ENCODE measurements at regions not wholly inside any gene's neighbourhood (a gene's known extent, or its start where the extent isn't known, plus 50 kb on each side); places are given as distances from the start of the nearest gene placed in this dataset.

- DNase-seq, result no peak
These were observed 294.1 kb upstream of the CD180 start for GRCh38 chr5:67490543-67491321.

GRCh38 chr5:67488885-67489284 lies 292.3 kb upstream of the CD180 start:
- no peak for DNase-seq

- DNase-seq, result no peak
These were observed 291.3 kb upstream of the CD180 start for GRCh38 chr5:67487862-67488261.

- DNase-seq, result no peak
These were observed 286.9 kb upstream of the CD180 start for GRCh38 chr5:67483453-67484030.

GRCh38 chr5:67481362-67481761 lies 284.8 kb upstream of the CD180 start:
- no peak for DNase-seq

GRCh38 chr5:67478337-67478736 lies 281.7 kb upstream of the CD180 start:
- DNase-seq, result no peak

GRCh38 chr5:67476995-67477394 lies 280.4 kb upstream of the CD180 start:
- no peak for DNase-seq

GRCh38 chr5:67476531-67476930 lies 279.9 kb upstream of the CD180 start:
- no peak for DNase-seq

GRCh38 chr5:67475489-67475888 lies 278.9 kb upstream of the CD180 start:
- no peak for DNase-seq

- no peak for DNase-seq
These were observed 278.1 kb upstream of the CD180 start for GRCh38 chr5:67474597-67475238.

- no peak for DNase-seq
These were observed 270.5 kb upstream of the CD180 start for GRCh38 chr5:67467110-67467509.

- no peak for DNase-seq
These were observed 269.1 kb upstream of the CD180 start for GRCh38 chr5:67465537-67466207.

GRCh38 chr5:67462147-67462546 lies 265.5 kb upstream of the CD180 start:
- DNase-seq, result no peak

GRCh38 chr5:67459253-67459652 lies 262.7 kb upstream of the CD180 start:
- DNase-seq, result no peak

GRCh38 chr5:67455970-67456369 lies 259.4 kb upstream of the CD180 start:
- DNase-seq, result no peak

GRCh38 chr5:67454957-67455561 lies 258.5 kb upstream of the CD180 start:
- DNase-seq, result no peak

- DNase-seq, result no peak
These were observed 256.7 kb upstream of the CD180 start for GRCh38 chr5:67453111-67453905.

- no peak for DNase-seq
These were observed 255.2 kb upstream of the CD180 start for GRCh38 chr5:67451640-67452279.

- no peak for DNase-seq
These were observed 251.1 kb upstream of the CD180 start for GRCh38 chr5:67447732-67448131.

- no peak for DNase-seq
These were observed 241.6 kb upstream of the CD180 start for GRCh38 chr5:67437905-67438845.

GRCh38 chr5:67435032-67435431 lies 238.4 kb upstream of the CD180 start:
- DNase-seq, result no peak

Data from CD4-positive, alpha-beta T cell treated with Interleukin-21 for 1 hour (primary cell).